ENCODE measurements at regions not wholly inside any gene's neighbourhood (a gene's known extent, or its start where the extent isn't known, plus 50 kb on each side); places are given as distances from the start of the nearest gene placed in this dataset.

DNA sequence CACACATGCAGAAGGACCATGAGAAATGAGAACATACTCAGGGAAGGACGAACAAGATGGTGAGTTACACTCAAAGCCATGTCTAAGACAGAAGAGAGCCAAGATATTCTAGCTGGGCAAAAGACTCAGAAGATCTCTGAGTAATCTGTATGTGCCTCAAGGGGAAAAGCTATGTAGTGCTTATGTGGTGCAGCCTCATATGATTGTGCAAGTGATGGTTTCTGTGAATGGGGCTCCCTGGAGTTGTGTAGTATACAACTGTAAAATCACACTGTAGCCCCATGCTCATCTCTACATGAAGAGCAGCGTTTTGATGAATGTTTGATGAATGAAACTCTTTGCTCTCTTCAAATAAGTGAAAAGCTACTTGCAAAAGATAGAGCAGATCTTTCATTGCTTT is 57.5 kb downstream of the OSR1 start:
- no peak for DNase-seq

DNA sequence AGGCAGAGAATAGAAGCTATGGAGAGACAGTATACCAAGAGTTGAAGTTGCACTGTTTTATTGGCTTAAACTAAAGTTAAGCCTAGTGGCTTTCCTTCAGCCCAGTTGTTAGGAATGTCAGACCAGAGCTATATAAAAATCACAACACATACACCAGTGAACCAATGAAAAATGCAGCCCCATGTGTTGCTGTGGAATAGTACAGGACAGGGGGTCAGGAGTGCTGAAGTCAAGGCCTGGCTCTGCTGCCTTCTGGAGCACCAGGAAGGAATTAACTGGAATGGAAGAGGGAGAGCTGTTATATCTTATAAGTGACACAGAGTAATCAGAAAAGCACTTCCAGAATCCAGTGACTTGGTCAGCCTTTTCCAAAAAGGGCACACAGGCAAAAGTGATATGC is 58.9 kb downstream of the OSR1 start:
- DNase-seq: no peak

DNA sequence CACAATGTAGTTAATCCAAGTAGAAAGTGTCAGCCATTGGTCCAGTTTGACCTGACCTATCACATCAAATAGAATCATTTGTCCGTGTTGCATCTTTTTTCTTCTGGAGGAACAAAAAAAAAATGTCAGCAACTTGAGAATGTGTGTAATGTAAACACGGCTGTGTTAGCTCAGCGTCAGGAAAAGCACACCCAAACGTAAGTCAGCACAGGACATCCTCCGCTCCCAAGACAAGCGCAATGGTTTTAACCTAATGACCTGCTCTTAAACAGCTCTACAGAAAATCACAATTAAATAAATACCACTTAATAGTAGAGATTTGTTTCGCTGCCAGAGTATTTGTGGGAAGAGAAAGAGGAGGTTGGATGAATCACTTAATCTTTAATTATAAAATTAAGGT is 59.4 kb downstream of the OSR1 start:
- no peak for DNase-seq

GRCh38 chr2:19297716-19298115 is 60.7 kb downstream of the OSR1 start:
- DNase-seq: no peak

GRCh38 chr2:19295998-19296502 is 62.4 kb downstream of the OSR1 start:
- no peak for DNase-seq

DNA sequence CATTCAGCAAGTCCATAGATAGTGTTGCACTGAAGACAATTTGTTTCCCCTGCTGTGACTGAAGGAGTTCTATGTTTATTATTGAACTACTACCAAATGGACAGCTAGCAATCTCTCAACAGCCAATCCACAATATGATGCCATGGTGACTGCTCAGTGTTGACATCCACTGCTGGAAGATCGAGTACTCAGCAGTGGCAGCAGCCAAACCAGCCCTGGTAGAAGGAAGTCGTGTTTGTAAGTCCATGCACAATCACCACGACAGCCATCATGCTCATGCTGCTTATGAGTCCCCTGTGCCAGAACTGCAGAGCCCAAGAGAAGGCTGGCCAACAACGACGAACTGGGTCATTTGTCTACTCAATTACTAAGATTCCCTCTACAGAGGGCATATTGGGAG is 66.4 kb downstream of the OSR1 start:
- no peak for DNase-seq

- no peak for DNase-seq
Measured at GRCh38 chr2:19288291-19288690, 70.1 kb downstream of the OSR1 start.

DNA sequence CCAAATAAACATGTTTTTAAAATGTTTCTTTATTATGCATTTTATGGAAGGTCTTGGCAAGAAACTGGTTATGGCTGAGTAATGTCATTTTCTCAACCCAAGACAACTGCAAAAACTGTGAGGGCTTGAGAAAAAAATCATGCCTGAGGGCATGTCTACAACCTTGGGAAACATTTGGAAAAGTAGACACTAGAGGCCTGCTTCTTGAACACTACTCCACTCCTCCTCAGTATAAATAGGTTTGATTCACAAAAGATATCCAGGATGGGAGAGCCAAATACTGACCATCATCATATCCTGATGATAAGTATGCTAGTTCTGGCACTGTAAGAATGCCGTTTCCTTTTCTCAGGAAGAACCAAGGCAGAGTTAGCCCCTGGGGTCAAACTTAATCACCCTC is 71.1 kb downstream of the OSR1 start:
- no peak for DNase-seq

- DNase-seq: no peak
Measured at GRCh38 chr2:19282305-19282704, 76.1 kb downstream of the OSR1 start.

DNA sequence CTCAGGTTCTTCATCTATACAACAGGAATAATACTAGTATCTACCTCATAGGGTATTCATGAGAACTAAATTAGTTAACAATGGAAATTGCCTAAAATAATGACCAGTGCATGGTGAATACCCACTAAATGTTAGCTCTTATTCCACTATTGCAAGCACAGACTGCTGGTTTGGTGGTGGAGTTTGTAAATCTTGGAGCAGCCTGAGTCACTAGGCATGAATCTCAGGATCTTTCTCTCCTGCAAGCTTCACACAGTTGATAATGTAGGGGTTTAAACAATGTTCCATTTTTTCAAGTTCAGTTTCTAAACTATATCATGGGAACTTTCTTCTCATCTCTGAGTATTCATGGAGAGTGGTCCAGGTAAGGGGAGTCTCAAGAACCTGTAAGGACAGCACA is 84.0 kb downstream of the OSR1 start:
- no peak for DNase-seq

DNA sequence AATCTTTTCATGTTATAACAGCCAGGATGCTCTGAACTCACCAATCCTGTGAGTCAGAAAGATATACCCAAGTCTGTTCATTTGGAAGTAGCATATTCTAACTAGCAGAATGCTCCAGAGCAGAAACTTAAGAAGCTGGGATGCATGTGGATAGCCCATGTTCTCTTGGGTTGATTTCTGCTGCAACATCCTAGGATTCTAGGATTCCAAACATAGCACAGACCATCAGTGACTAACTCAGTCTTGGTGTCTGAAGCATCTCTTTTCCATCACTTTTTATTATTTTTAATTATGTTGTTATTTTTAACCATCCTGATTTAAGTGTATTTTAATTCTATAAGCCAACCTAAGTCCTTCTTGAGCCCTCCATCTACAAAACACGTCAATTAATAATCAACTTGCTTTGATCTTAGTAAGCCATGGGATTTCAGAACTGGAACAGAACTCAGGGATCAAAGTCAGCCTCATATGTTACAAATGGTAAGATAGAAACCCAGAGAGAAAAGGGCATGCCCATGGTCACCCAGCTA is 85.4 kb downstream of the OSR1 start:
- no peak for DNase-seq

DNA sequence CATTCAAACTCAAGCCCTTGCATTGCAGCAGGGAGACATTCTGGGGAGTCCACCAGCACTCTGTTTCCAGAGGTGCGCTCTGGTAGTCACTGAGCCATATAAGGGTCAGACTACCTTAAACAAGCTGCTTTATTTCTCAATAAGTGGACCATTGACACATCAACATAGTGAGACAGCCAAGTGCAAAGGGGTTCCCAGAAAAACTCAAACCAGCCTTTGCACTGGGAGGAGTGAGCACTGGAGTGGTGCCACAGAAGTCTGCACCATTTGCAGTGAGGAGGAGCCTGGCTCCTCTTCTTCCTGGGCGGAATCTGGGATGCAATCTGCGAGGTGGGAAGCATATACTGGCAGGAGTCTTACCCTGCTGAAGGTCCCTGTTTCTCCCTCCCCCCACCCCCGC is 86.4 kb downstream of the OSR1 start:
- DNase-seq: no peak

GRCh38 chr2:19264852-19265251 is 93.6 kb downstream of the OSR1 start:
- DNase-seq: no peak

GRCh38 chr2:19262150-19262549 is 96.3 kb downstream of the OSR1 start:
- DNase-seq: no peak

GRCh38 chr2:19261061-19261460 is 97.4 kb downstream of the OSR1 start:
- DNase-seq: no peak

DNA sequence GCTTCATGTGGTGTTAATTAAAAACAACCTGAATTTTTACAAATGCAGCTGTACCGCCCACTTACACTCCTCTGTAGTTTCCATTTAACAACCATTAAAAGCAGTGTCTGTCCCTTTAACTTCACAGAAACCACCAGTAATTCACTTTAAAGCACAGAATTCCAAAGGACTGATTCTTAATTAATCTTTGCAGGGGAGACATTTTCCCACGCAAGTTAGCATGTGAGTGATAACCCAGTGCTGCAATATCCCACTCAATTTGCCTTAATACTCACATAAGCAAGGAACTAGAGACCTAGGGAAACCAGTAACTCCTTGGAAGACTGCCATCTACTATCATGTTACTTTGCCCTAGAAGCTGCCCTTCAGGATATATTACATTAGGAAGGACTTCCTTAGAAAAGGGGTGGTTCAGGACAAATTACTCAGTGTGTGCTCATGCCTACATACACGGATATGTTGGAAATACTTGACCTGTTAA is 102.3 kb downstream of the OSR1 start:
- no peak for DNase-seq

DNA sequence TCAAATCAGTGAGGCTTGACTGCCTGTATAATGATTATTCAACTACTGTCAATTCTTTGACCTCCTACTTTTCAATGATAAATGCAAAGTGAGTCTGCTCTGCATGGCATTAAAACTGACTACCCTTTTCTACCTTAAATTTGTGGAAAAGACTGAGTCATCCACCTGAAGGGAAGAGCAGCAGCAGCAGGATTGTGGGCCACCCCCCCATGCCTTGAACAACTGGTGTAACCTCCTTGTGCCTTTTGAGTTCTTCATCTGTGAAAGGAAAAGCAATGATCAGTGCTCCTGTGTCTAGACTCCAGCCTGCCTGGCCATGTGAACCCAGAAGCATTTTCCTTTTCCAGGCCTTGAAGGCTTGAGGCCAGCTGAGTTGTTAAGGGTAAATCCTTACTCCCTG is 102.9 kb downstream of the OSR1 start:
- DNase-seq: no peak

DNA sequence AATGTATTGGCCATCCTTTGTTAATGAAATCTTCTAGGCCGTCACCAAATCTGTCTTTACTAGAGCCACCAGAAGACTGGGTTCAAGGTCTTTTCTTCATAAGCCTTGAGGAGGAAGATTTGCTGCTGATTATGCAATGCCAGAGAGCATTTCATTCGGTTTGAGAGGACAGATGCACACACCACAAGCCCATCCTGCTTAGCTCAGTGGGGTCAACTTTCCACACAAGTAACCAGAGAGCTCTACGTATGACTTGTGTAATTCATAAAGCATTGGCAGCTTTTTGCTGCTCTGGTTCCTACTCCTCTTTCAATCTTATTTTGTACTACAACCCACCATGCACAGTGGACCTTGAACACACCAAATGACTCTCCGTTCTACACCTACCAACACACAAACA is 106.9 kb downstream of the OSR1 start:
- DNase-seq: no peak

- no peak for DNase-seq
Measured at GRCh38 chr2:19250906-19251305, 107.5 kb downstream of the OSR1 start.

- no peak for DNase-seq
Measured at GRCh38 chr2:19247186-19247585, 111.2 kb downstream of the OSR1 start.

DNA sequence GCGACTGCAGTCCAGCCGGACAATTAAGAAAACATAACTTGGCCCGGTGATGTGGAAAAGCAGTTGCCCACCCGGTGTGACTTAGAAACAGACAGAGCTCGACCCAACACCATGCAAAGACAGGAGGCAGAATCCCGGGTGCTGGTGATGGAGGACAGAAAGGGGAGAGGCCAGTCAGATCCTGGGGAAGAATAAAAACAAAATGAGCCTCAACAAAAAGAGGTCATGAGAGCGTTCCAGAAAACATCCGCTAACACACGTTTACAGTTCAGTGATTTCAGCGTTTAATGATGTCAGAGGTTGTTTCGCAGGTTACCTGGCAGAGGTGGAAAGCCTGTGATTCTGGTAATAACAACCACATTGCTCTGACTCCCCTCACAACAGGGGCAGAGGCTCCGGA is 111.9 kb downstream of the OSR1 start:
- no peak for DNase-seq

DNA sequence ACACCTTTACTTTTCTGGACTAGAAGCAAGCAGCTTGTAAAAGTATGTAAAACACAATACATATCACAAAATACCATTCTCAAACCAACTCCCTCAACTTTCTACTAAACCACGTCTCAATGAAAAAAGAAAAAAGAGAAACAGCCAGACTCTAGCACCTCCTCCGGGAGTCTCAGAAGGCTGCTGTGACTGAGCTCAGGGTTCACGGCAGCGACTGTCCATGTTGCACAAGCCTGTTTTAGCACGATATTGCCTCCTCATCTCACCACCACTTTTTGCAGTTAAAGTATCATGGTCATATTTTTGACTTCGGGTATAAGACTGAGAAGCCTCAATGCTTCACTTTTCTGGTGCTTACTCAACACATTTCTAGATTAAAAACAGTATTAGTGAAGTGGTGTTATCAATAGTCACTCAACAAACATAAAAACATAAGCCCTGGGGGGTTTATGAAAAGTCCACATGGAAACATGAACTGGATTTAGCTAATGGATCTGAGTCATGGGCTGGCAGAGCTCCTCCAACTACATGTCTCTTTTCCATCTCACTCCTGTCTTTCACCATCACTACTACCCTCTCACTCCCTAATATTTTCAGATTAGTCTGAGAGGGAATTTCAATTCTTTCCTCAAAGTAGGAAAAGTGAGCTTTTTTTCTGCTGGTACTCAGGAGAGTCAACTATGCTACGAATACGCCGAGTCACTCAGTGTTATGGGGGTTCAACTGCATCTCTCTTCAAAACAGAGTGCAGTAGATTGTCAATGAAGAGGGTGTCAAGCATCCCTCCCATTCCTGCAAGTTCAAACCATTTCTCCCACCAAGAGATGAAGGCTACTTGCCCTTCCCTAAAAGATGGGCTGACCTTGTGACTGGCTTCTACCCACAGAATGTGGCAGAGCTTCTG is 113.7 kb downstream of the OSR1 start:
- no peak for DNase-seq

DNA sequence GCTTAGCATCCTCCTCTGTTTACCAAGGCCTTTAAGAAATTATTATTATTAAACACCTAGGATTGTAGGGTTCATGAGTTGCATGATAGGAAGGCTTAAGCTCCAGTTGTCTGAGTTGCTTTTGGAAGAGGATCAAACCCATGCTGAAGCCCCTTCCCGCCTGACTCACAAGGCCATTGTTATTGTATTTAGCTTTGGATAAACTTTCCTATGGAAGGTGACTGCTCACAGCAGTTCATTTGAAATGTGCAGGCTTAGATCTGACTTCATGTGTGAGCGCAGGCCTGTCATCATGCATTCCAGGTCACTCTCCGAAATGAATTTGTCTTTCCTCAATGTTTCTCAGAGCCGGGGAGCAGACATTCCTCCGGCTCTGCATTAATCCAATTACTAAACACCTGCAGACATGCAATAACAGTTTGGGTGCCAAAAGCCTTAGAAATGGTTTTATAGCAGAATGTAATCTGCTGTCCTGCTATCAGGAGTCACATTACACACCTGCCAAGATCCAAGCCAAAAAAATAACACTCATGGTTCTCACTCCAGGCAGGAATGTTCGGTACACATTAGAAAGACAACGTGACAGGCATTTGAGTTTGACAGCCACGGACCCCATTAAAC is 119.9 kb downstream of the OSR1 start:
- DNase-seq: no peak

- DNase-seq: no peak
Measured at GRCh38 chr2:19235308-19235707, 123.1 kb downstream of the OSR1 start.

Measured in NCI-H1417 treated with DMSO at 0.1 percent for 48 hours (cell line).